ENCODE measurements at regions not wholly inside any gene's neighbourhood (a gene's known extent, or its start where the extent isn't known, plus 50 kb on each side); places are given as distances from the start of the nearest gene placed in this dataset.
"Not testable (repeated sequence)": the region's sequence is repeated elsewhere in the genome, so short reads cannot be mapped to it uniquely, and the experiment has no call there.

- DNase-seq: not testable (repeated sequence)
These were observed 107.0 kb downstream of the OTUD1 start for GRCh38 chr10:23545866-23546265.

GRCh38 chr10:23556727-23557440 is 118.0 kb downstream of the OTUD1 start:
- DNase-seq: no peak

GRCh38 chr10:23557777-23558176 is 118.9 kb downstream of the OTUD1 start:
- DNase-seq: no peak

GRCh38 chr10:23558361-23558799 is 119.5 kb downstream of the OTUD1 start:
- no peak for DNase-seq

- DNase-seq: no peak
These were observed 130.1 kb downstream of the OTUD1 start for GRCh38 chr10:23568996-23569395.

DNA sequence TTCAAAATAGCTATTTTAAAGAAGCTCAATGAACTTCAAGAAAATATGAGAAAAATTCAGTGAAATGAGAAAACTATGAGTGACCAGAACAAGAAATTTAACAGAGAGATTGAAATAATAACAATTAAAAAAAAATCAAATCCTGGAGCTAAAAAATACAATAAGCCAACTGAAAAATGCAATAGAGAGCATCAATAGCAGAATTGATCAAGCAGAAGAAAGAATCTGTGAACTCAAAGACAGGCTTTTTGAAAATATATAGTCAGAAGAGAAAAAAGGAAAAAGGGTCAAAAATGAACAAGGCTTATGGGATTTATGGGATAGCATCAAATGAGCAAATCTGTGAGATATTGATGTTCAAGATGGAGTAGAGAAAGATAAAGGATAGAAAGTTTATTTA is 133.0 kb downstream of the OTUD1 start:
- DNase-seq: no peak

GRCh38 chr10:23581906-23582450 is 143.1 kb downstream of the OTUD1 start:
- no peak for DNase-seq

DNA sequence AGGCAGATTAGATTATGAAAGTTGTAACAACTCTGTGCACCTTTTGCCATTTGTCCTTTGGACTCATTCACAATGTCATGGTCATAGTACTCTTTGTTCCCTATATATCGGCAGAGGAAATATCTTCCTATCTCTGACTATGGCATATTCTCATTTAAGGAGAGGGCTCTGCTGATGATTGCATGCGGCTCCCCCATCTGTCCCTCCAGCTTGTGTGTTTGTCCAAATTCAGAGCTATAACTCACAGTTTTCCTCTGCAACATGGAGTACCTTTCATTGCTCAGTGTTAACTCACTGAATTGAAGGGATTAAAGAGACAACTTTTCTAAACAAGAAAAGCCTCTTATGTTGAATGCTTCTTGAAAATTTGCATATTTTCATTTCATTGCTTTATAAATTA is 145.5 kb downstream of the OTUD1 start:
- DNase-seq: no peak

- DNase-seq: no peak
These were observed 146.3 kb downstream of the OTUD1 start for GRCh38 chr10:23585186-23585585.

DNA sequence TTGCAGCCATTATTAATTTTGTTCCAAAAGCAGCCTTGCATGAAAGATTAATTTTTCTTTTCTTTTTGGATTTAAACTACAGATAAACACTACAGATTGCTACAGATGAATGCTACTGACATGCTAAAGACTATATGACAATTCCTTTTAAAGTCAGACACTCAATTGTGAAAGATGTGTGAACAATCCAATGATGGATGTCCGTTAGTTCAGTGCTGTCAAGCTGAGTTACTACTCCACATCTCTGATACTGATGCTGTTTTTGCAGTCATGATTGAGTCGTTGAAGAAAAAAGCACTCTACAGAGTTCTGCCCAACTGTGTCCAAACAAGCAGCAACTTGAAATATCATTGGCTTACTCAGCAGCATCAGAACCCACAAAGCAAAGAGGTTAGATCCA is 146.8 kb downstream of the OTUD1 start:
- DNase-seq: no peak

DNA sequence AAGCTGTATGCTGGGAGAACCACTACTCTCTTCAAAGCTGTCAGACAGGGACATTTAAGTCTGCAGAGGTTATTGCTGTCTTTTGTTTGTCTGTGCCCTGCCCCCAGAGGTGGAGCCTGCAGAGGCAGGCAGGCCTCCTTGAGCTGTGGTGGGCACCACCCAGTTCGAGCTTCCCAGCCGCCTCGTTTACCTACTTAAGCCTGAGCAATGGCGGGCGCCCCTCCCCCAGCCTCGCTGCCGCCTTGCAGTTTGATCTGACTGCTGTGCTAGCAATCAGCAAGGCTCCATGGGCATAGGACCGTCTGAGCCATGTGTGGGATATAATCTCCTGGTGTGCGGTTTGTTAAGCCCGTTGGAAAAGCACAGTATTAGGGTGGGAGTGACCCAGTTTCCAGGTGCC is 156.4 kb downstream of the OTUD1 start:
- DNase-seq: not testable (repeated sequence)

DNA sequence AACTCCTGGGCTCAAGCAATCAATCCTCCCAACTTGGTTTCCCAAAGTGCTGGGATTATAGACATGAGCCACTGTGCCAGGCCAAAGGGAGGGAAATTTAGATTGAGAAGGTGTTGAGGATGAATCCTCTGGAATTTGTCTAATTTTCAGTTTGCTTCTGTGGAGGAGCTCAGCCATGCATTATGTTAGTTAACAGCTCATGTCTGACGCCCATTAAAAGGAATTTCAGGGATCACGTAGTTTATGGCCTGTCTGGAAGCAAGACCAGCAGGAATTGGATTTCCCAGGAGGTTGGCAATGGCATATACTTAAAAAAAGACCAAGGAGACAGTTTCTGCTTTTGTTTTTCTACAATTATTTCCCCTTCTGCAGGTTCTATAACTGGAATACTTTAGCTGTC is 165.7 kb downstream of the OTUD1 start:
- no peak for DNase-seq

DNA sequence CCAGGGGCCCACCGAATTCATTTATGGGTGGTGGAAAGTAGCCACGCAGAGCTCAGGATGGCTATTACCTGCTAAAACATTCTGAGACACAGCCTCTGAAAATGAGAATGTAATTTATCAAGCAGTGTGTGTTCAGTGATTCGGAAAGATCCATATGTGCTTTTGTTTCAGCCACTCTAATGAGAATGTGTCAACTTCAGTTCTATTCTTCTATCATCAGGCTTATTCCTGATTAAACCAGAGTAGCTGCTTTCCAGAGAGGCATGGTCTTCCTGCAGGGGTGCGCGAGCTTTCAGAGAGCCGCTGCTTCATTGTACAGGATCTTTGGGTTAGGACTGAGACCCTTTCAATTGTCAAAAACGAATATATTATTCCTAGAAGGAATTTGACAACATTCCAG is 167.6 kb downstream of the OTUD1 start:
- no peak for DNase-seq

GRCh38 chr10:23608926-23609325 is 170.1 kb downstream of the OTUD1 start:
- DNase-seq: no peak

DNA sequence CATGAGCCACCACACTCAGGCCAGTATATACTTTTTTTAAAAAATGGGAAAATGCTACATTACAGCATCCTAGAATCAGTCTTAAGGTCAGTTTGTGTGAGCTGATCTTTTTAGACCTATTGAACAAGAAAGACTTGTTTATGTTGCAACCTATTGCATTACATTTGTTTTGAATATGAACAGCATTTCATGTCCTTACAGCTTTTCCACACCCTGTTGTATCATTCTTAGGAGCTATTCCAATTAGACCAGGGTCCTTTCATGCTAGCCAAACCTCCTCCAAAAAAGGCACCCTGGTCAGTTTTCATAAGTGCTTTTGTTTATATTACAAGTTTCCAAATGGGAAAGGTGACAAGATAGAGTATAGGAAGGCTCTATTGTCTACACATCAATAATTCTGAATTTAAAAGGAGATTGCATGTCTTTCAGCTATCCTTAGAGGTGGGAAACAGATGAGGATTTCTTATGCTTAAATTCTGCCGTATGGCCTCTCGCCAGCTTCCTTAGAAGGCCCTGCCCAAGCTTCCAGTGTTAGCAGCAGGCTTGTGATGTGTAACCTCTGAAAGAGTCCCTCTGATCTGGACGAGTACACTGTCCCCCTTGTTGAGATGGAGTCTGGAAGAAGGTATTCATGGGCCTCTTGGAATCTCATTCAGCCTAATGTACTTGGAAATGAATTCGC is 171.9 kb downstream of the OTUD1 start:
- no peak for DNase-seq

- no peak for DNase-seq
These were observed 172.6 kb downstream of the OTUD1 start for GRCh38 chr10:23611308-23612029.

DNA sequence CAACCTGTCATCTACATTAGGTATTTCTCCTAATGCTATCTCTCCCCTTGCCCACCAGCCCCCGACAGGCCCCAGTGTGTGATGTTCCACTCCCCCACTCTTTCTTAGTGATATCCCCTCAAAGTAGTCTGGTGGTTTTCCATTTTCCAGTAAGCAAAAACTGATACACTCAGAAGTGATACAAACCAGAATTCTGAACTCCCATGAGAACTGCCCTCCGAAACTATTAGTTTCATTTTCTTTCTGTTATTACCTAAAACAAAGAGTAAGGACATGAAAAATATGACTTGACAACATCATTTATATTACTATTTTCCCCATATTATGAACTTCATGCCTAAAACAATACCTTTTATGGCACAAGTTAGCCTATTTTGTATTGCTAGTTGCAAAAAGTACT is 175.0 kb downstream of the OTUD1 start:
- no peak for DNase-seq

DNA sequence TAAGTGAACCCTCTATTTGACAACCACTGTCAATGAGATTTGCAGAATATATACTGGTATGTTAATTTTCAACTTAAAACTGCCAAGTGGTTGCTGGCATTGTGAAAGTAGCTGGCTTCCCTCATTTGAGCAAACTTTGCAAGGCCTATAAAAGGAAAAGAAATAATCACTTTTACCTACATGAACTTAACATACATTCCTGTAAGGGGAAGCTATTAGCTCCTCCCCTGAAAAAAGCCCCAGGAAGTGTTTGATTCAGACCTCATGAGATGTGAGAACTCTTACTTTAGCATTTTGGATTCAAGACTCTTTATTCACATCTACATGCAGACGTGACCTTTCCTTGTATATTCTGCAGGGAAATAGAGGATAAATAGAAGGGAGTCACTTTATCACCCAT is 175.6 kb downstream of the OTUD1 start:
- no peak for DNase-seq

GRCh38 chr10:23630376-23630775 is 191.5 kb downstream of the OTUD1 start:
- no peak for DNase-seq

DNA sequence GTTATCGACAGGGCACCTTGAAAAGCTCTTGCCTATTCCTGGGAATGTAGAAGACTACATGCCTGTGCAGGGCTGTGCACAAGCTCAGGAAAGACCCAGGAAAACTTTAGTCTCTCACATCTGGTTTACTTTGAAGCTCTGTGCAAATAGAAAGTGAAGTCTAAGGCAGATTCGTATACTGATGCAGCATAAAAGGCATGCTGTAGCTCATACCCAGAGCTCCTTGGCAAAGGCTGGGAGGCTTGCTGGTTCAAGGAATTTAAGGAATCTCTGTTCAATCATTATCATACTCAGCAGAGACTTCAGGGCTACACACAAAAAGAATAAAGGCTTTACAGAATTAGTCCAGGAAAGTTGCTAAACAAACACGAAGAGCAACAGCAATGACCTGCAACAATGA is 192.0 kb downstream of the OTUD1 start:
- no peak for DNase-seq

DNA sequence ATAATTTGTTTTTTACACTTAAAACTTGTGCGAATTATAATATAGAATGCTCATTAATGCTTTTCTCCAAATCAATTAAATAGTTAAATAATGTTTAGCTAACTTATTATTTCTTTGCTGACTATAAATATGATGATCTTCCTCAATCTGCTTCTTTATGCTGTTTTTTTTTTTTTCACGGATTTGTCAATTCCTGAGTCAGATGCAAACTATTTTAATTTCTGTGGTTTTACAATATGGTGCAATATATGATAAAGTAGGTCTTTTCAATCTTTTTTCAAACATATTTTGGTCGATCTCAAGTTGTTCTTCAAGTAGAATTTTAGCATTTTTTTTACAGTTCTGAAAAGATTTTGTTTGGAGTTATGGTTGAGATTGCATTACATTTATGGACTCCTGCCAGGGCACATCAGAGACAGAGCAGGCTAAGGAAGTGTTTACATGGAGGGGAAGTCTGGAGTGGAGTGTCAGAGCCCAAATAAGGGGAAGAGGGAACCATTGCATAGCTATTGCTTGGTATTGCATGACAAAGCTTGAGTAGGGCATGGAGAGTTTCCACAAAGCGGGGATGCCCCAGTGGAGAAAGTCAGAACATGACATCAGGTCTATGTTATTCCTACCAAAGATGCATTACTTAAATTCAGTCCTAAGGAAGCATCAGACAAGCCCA is 204.4 kb downstream of the OTUD1 start:
- DNase-seq: no peak

DNA sequence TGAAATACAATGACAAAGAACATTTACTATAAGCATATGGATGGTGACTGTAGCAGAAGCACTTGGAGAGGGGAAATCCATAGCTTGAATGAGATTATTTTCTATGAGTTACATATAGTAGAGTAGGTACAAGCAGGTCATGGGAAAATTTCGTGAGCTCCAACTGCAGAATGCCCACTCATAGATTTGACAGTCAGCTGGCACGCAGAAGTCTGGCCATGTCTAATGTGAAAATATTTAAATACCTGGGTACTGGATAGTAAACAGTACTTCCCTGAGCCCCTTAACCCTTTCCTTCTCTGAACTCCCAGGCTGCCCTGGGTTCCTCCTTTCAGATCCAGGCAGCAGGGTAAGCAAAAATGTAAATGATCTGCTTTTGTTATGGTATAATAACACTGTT is 209.7 kb downstream of the OTUD1 start:
- DNase-seq: no peak

DNA sequence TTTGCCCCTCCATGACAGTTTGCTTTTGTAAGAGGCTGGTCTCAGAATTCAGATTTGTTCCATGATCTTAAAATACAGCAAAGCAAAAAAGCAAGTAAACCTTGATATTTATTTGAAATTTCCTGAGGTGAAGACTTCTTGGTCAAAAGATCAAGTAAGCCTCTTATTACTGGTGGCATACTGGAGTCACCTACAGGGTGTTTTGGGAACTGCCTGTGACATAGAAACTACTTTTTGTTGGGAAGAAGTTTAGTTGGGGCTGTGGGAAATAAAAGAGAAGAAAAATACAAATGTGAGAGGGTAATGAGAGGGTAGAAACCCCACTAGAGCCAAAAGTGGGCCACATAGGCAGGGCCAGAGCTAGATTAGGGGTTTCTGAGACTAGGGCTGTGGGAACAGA is 217.9 kb downstream of the OTUD1 start:
- DNase-seq: no peak
